ENCODE measurements at regions not wholly inside any gene's neighbourhood (a gene's known extent, or its start where the extent isn't known, plus 50 kb on each side); places are given as distances from the start of the nearest gene placed in this dataset.

GRCh38 chr2:79327460-79327859 is 167.9 kb upstream of the REG3A start:
- DNase-seq: no peak

DNA sequence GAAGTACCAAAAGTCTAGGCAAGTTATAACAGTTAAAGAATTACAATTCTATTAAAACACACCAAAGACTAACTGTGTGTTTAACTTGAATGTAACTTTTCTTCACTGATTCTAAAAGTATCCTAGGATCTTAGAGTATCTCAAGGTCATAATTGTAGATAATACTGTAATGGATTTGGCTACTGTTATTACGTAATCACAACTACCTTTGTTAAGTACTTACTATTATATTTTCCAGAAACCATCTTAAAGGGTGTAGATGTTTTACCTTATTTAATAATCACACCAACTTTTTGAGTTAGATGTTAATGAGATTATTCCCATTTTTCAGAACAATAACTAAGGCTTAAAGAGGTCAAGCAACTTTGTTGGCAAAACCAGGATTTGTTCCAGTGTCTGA is 161.3 kb upstream of the REG3A start:
- DNase-seq: no peak

- DNase-seq: no peak
Measured at GRCh38 chr2:79294994-79295393, 135.4 kb upstream of the REG3A start.

DNA sequence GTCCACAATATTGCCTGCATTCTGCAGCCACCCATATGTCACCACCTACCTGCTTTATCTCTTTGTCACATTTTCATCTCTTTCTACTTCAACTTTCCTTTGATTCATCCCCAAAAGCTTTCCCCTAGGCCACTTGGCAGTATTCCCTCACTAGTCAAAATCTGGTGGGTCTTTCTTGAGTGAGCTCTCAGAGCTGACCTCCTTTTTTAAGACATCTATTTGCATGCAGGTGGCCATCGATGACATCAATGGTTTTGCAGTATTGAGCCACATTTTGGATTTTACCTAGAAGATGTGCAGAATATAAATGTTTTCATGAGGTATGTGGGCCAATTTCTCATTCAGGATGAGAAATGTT is 133.4 kb upstream of the REG3A start:
- DNase-seq: no peak

GRCh38 chr2:79292239-79292957 is 132.8 kb upstream of the REG3A start:
- DNase-seq: no peak

DNA sequence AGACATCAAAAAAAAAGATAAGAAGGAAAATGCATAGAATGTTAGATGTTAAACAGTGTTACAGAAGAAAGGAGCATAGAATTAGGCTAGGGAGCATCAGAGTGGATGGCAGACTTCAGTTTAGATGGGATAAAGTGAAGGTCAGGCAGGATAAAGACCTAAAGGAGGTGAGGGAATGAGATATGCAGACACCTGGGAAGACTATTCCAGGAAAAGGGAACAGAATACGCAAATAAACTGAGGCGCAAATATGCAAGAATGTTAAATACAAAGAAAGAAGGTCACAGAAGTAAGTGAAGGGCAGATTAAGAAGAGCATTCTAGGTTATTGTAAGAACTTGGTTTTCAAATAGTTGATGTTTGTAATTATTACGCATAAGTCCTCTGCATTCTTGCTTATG is 116.3 kb upstream of the REG3A start:
- DNase-seq: no peak

GRCh38 chr2:79275197-79275596 is 115.6 kb upstream of the REG3A start:
- no peak for DNase-seq

DNA sequence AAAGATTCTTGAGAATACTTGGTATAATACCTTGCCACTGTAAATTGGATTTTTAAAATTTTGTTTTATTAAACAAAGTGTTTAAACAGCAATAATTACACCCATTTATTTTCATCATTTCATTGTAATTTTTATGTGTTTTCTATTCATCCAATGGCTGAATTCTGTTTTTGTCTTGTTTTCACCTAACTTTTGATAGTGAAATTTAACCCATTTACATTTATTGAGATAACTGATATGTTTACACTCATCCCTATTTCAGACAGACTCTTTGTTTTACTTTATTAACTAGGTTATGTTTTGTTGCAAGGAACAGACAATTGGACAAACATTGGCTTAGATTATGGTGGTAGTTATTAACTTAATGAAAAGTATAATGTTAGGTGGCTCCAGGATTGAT is 113.1 kb upstream of the REG3A start:
- DNase-seq: no peak

- DNase-seq: no peak
Measured at GRCh38 chr2:79271456-79271855, 111.9 kb upstream of the REG3A start.

GRCh38 chr2:79260848-79261247 is 101.3 kb upstream of the REG3A start:
- no peak for DNase-seq

DNA sequence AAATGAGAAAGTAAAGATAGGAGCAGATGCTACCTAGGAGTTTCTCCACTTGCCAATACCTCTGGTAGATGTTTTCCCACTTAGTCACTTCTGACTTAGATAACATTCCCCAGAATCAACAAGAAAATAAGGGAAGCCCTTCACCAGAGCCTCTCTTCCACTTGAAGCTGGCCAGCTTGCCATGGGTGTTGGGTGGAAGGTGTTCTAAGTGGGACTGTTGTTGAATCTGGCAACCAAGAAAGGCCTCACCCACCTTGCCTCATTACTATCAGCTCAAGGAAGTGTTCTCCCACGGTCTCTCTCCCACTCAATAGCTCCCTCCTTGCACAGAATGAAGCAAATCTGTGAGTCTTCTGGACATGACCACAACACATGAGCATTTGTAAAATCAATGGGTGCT is 100.4 kb upstream of the REG3A start:
- no peak for DNase-seq

GRCh38 chr2:79259296-79259695 is 99.7 kb upstream of the REG3A start:
- DNase-seq: no peak

DNA sequence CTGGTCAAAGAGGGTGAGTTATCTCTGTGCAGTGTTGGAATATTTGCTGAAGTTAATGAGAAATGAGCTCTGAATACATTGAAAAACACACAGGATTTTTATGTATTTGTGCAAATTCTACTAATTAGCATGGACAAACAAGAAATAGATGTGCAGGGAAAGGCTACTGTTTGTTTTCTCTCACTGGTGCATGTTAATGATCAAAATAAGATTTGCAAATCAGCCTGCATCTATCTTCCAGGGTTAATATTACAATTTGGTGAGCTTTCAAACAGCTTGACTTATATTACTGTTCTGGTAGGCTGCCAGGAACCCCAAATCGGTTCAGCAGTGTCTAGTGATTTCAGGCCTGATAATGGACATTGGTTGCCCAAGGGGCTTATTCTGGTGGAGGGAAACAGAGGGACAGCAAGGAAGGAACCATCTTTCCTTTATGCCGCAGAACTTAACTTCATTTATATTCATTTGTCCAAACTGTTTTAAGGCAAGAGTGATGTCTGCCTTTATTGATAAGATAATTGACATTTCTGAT is 93.8 kb upstream of the REG3A start:
- DNase-seq: no peak

DNA sequence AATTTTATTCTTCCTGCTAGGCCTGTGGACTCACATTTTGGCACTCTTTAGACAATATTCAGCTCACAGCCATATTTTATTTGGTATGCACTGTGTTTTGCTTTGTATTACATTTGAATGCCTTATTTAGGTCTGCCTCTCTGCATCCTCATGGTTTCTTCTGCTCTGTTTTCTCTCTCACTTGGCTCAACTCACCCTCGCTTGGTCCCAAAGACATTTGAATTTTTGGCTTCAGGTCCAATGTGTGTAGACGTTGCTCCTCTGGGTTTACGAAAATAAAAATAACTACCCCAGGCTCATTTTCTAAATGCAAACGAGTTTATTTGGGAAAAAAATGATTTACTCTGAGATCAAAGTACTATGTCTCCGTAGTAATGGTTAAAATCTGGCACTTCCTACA is 91.1 kb upstream of the REG3A start:
- DNase-seq: no peak

DNA sequence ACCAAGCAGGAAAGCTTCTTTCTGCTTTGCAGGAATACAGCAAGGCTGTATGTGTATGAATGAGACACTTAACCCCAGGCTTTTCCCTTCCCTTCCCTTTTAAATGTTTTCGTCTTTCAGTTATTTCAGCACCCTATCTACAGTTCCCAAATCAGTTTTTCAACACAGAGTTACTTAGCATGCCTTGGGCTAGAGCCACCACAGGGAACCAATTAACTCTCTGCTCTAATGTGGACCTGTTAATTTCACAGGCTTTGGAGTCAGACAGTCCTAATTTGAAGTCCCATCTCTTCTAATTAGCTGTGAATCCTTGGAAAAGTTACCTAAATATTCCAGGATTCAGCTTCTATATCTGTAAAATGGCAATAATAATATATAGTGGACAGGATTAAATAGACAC is 89.2 kb upstream of the REG3A start:
- no peak for DNase-seq

DNA sequence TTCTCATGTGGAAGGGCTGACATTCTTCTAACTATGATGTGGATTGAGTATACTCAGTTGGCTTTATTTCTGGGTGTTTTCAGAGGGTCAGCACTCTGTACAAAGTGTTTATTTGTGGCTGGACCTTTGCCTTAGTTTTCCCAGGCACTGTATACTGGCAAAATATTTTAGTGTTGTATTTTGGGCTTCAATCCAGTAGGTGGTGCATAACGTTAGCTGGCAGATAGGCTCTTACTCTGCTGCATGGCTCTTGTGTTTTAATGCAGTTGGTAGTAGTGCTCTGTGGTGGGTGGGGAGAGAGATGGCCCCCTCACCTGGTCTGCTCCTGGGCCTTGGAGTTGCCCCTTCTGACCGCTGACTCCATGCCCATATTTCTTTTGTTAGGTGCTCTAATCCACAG is 75.6 kb upstream of the REG3A start:
- no peak for DNase-seq

DNA sequence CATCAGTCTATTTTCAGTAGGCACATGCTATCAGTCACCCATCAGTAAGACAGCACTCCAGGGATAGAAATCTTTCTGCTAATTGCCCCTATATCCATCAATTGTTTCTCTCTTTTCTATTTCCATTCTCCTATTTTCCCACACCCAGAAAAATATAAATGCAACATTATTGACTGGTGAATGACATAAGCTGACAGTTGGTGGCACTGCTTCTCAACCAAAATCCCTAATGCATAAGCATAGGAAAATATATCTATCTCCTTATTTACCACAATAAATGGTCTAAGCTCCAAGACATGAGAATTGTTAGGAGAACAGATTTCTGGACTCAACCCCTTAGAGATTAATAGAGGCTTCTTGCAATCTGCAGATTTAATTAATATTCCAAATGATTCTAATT is 64.0 kb upstream of the REG3A start:
- no peak for DNase-seq

DNA sequence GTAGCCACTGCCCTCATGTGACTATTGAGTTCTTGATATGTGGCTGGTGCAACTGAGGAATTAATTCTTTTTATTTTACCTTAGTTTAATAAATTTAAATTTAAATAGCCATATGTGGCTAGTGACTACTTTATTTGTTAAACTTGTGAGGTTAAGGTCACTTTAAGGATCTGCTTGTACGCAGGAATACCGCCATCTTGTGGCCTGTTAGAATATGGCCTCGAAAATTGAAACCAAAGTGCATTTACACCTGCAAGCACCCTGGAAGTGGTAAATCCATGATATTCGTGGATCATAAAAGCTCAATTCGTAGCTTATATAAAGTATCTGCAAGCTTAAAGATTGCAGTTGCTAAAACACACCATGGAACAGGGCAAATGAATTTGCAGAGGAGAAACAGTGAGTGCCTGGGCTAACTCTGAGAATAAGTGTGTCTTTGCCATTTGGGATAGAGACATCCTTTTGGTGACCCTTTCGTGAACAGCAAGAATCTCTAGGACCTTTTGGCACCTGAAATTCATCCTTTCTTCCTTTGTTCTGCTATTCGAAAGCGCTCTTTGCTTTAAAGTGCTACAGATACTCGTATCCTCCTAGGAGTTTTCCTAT is 59.9 kb upstream of the REG3A start:
- peak; percentile 2 to 18 for DNase-seq

GRCh38 chr2:79210274-79210917 is 50.8 kb upstream of the REG3A start:
- DNase-seq: no peak

All from activated CD4-positive, alpha-beta T cell treated with anti-CD3 and anti-CD28 coated beads, Interleukin-2, amount 50 U/mL, for 48 hours (primary cell).